Retinal pigment epithelial cell (primary cell): ENCODE measurements at regions not wholly inside any gene's neighbourhood (a gene's known extent, or its start where the extent isn't known, plus 50 kb on each side); places are given as distances from the start of the nearest gene placed in this dataset.

Experiments
- DNase-seq: peaks from one replicate; pipeline ENCODE4 v3.0.0-alpha.2; 2010; ENCODE audit warnings: low read depth
- H3K4me3 ChIP-seq: 2 replicates; pipeline ENCODE4 v1.5.1; 2011; ENCODE audit warnings: mild to moderate bottlenecking, low read length, control low read depth, moderate library complexity
- TF ChIP-seq, protein P1 (sequence below): conservative IDR thresholded peaks from 2 replicates; pipeline ENCODE4 v1.5.1; 2011; ENCODE audit warnings: low read depth, low read length, control low read depth, inconsistent platforms

DNA sequence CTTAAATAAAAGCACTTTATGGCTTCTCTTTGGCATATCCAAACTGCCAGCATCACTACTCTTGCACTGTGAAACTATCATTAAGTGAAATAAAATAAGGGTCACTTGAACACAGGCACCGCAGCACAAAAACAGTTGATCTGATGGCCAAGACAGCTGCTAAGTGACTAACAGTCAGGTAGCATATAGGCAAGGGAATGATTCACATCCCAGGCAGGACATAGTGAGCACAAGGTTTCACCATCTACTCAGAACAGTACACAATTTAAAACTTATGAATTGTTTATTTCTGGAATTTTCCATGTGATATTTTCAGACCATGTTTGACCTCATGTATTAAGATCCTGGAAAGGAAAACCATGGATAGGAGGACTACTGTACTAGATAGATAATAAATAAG lies 214.2 kb downstream of the MREG start:
- no peak overlapping the region for H3K4me3 ChIP-seq
- DNase-seq = no peak
- TF ChIP-seq, protein P1, sequence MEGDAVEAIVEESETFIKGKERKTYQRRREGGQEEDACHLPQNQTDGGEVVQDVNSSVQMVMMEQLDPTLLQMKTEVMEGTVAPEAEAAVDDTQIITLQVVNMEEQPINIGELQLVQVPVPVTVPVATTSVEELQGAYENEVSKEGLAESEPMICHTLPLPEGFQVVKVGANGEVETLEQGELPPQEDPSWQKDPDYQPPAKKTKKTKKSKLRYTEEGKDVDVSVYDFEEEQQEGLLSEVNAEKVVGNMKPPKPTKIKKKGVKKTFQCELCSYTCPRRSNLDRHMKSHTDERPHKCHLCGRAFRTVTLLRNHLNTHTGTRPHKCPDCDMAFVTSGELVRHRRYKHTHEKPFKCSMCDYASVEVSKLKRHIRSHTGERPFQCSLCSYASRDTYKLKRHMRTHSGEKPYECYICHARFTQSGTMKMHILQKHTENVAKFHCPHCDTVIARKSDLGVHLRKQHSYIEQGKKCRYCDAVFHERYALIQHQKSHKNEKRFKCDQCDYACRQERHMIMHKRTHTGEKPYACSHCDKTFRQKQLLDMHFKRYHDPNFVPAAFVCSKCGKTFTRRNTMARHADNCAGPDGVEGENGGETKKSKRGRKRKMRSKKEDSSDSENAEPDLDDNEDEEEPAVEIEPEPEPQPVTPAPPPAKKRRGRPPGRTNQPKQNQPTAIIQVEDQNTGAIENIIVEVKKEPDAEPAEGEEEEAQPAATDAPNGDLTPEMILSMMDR = no peak

GRCh38 chr2:215797676-215798075 lies 215.7 kb downstream of the MREG start:
- H3K4me3 ChIP-seq = no peak overlapping the region
- peak; percentile 58 for DNase-seq
- TF ChIP-seq, protein P1 = no peak

GRCh38 chr2:215796140-215796855 lies 217.1 kb downstream of the MREG start:
- TF ChIP-seq, protein P1 = no peak
- DNase-seq = no peak
- no peak overlapping the region for H3K4me3 ChIP-seq

DNA sequence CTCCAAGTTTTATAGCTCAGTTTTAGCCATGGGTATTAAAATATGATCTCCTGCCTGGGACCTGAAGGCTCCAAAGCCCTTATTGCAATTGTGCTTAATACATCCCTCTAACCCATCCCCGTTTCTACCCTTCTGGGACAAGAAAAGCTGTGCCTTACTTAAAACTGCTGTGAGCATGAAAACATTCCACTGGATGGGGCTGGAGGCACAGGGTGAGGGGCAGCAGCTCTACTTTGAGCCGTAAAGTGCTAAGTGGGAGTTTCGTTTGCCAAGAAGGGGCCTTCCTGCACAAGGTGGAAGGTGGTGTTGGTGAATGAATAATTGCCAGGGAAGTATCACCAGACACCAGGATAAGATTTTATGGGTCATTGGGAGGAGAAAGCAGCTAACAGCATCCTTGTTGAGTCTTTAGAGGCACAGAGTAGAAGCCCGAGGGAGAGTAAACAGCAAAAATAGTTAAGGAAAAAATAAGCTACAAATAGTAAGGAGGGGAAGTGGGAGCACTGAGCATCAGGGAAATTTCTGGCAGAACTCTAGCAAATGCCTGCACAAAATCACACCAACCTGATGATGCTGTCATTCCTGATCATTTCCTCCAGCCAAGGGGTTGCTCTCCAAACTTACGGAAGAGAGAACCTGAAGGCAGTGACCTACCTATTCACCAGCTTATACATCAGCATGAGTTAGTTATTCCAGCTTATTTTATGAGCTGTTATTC lies 218.4 kb downstream of the MREG start:
- DNase-seq = no peak
- no peak overlapping the region for H3K4me3 ChIP-seq
- TF ChIP-seq, protein P1 = no peak

DNA sequence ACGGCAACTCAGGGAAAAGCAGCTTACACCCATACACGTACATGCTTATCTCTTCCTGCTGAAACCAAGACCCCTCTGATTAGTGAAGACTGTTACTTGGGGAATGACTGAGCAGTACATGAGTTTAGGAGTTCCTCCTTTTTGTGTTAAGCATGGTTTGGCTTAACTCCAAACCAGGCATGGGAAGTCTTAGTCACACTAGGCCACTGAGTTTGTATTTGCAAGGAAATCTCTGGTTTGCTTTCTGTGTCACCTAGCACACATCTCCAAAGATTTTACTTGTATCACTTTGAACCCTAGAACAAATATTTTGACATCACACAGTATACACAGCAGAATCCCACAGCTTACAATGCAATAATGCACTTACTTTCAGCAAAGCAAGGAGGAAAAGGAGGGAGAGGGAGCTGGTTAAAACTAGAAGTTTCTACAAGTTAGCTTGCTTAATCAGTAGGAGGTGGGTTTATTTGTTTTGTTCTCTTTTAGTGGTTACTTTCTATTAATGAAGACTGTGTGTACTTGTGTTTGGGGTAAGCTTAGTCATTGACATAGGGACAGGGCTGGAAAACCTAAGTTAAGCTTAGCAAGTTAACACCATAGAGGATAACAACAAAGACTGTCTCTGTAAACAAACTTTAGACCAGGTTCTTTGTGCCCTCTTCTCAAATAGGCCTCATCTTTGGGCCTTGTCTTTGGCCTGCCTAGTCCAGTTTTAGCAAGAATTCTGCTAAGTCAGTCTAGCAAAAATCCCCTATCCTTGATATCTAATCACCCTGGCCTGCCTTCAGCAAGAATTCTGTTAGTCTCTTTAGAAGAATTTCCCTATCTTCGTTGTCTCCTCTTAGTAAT lies 219.4 kb downstream of the MREG start:
- TF ChIP-seq, protein P1 = no peak
- peak; percentile 92 for DNase-seq
- H3K4me3 ChIP-seq = no peak overlapping the region

- H3K4me3 ChIP-seq = no peak overlapping the region
- DNase-seq = no peak
- TF ChIP-seq, protein P1 = no peak
Observed at GRCh38 chr2:215791481-215791937, 221.8 kb downstream of the MREG start.
